GM18868 (cell line): ENCODE measurements at regions not wholly inside any gene's neighbourhood (a gene's known extent, or its start where the extent isn't known, plus 50 kb on each side); places are given as distances from the start of the nearest gene placed in this dataset.
A peak's percentile ranks its signal among the peaks of the same experiment; 100 is the strongest.

Experiments
- ATAC-seq: cut with Tn5 transposase; IDR thresholded peaks from one replicate; pipeline ENCODE4 v1.9.1; 2021; ENCODE audit warnings: mild to moderate bottlenecking, moderate library complexity; ENCODE audit not compliant: unreplicated experiment

- ATAC-seq = no peak
These were observed 161.3 kb downstream of the HAUS1 start for GRCh38 chr18:46265196-46266156.

- no peak for ATAC-seq
These were observed 162.3 kb downstream of the HAUS1 start for GRCh38 chr18:46266473-46266872.

DNA sequence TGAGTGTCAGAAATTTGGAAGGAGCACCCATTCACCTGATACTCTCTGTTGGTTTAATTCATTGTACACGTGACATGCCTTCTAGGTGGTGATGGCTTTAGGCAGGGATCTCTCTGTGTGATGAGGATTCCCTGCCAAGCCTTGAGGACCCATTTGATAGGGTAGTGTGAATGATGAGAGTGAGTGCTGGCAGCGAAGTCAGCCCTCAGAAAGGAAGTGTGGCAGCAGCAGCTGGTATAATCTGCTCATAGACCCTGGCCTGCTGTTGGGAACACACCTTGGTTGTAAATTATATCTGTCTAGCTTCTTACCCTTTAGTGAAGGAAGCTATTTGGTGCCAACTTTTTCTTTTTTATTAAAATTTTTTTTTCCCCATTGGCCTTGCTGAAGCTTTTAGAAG, 164.5 kb downstream of the HAUS1 start:
- no peak for ATAC-seq

DNA sequence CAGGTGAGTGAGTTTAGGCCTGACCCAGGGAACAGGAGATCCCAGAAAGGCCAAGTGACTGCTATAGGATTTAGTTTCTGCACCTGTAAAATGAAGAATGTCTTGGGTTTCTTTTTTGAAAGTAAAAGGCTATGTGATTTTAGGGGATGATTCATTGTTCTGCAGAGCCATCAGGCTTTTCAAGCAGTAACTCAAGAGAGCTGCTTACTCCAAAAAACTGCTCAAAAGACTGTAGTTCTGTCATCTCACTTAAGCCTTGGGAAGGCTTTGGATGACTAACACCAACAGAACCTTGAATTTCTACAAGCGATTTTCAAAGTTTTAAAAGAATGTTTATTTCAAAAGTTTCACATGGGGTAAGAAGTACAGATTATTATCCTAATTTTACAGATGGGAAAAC, 165.1 kb downstream of the HAUS1 start:
- ATAC-seq = no peak

GRCh38 chr18:46271488-46271887, 167.3 kb downstream of the HAUS1 start:
- no peak for ATAC-seq

GRCh38 chr18:46273861-46274260, 169.7 kb downstream of the HAUS1 start:
- no peak for ATAC-seq

DNA sequence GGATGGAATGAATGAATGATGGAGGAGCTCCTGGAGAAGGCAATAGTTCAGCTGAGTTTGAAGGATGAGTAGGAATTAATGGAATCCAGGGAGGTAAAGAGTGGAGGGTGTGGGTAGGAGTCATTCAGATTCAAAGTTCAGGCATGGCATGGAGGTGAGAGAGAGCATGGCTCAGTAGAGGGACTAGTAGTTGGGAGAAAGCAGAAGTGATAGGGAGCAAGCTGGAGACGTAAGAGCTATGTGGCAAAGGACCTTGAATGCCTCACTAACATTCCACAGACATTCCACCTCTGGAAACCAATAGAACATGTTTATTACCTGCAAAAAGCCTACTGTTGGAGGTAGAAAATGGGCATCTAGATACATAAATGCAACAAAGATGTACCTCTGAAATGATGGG, 170.1 kb downstream of the HAUS1 start:
- no peak for ATAC-seq

DNA sequence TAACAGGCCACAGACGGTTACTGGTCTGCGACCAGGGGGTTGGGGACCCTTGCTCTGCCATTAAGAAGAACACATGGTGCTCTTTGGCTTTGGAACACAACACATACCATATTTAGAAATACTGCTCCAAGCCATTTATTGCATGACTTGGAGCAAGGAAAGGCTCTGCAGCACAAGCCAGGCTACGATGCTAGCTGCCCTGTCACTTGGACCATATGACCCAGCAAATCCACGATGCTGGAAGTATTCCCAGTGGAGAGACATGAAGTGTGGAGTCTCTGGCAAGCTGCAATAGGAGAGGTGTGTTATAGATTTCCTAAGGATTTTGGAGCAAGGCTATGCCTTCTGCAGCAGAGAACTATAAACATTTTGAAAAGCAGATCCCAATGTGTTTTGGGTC, 171.2 kb downstream of the HAUS1 start:
- ATAC-seq = no peak

GRCh38 chr18:46276748-46277147, 172.6 kb downstream of the HAUS1 start:
- ATAC-seq = no peak

- no peak for ATAC-seq
These were observed 174.6 kb downstream of the HAUS1 start for GRCh38 chr18:46278481-46279465.

GRCh38 chr18:46279673-46280072, 175.5 kb downstream of the HAUS1 start:
- ATAC-seq = no peak

DNA sequence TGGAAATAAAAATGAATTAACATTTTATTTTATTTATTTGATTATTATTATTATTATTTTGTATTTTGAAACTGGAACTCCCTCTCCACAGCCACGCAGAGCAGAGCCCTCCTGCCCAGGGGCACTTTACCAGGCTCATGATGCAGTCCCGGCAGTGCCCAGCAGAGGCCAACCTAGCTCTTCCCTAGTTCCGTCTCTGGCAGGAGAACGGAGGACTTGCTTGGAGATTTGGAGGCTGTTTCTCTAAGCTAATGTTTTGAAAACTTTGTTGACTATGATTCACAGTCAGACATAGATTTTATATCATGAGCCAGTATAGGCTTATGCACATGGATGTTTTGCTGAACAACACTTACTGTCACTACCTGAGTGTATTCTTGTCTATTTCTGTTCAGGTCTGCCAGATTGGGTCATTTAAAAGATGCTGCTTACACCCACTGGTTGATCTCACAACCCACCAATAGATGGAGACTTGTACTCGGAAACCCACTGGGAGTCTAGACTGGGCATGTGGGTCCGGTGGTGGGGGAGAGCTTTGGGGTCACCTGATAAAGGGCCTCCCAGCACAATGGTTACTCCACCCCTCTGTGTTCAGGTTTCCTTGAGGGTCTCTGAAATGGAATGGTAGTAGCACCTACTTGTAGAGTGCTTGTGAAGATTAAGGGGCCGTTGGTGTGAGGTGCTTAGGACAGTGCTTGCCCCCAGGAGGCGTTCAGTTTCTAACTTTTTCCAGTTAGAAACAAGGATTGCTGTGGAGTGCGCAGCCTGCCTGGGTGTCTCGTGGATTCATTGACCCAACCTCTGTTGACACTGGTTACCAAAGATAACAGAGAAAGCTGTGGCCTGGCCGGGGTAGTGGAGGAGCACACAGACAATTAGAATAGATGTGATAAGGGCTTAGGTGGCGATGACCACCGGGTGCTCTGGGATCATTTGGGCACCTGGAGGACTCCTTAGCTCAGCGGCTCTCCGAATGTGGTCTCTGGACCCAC, 177.3 kb downstream of the HAUS1 start:
- peak; percentile 94 for ATAC-seq

DNA sequence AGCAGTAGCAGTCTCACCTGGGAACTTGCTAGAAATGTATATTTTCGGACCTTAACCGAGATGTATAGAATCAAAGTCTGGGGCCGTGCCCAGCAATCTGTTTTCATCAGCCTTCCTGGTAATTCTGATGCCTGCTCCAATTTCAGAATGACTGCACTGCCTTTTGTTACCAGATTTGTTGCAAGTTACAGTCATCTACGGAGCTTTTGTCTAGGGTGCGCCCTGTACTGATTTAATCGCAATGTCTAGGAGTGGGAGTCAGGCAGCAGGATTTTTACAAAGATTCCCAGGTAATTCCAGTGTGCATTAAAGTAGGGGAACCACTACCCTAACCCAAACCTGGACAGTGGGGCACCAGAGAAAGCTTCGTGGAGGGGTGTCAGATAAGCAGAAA, 178.0 kb downstream of the HAUS1 start:
- no peak for ATAC-seq

DNA sequence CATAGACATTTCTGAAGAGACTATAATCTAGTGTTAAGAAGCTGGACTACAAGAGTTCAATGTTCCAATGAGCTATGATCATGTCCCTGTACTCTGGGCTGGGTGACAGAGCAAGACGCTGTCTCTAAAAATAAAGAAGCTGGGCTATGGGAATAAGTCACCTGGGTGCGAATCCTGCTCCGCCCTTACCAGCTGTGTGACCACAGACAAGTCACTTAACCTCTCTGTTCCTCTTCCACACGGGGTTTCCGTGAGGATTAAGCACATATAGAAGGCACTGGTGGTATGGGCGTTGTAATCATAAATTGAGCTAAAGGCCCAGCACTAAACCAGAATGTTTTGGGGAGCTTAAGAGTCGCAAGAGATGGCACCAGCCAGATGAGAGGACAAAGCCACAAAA, 178.5 kb downstream of the HAUS1 start:
- ATAC-seq = no peak

- no peak for ATAC-seq
These were observed 179.1 kb downstream of the HAUS1 start for GRCh38 chr18:46283268-46283667.

DNA sequence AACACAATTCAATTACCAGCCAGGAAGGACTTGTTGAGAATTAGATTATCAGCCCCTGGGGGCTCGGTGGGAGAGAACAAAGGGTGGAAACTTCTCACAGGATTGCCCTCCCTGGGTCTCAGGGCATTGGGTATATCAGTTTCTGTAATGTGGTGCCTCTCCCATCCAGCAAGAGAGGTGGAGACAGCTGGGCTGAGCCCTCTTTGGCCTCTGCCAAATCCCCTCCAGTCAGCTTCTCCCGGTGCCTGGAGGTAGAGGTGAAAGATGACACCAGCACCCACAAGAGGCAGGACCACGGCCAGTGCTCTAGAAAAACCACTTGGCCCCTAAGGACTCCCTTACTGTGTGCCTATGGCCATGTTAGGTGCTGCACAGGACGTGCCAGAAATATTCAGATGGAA, 179.7 kb downstream of the HAUS1 start:
- ATAC-seq = no peak

- ATAC-seq = no peak
These were observed 185.3 kb downstream of the HAUS1 start for GRCh38 chr18:46289463-46289862.

GRCh38 chr18:46289931-46290330, 185.7 kb downstream of the HAUS1 start:
- ATAC-seq = no peak

DNA sequence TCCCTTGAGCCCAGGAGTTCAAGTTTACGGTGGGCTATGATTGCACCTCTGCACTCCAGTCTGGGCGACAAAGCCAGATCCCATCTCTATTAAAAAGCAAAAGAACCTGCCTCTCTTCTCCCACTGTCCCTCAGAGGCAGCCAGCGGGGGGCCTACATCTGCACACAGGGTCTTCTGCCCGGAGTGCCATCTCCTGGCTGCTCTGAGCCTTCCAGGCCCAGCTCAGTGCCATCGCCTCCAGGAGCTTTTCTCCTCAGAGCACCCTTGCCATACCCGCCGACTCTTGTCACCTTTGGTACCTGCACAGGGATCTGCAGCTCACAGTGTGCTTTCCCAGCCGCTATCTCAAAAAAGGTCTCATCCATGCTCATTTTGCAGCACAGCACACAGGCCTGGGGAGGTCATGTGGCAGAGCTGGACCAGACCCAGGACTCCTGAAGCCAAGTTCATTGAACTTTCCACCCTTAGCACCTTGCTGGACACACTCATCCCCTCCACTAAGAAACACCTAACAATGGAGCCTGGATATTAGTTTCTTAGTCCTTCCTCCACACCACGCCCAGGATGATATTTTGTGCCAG, 186.3 kb downstream of the HAUS1 start:
- no peak for ATAC-seq

- ATAC-seq = no peak
These were observed 187.0 kb downstream of the HAUS1 start for GRCh38 chr18:46291149-46291548.
